Bronchial epithelial cell (primary cell): ENCODE measurements at regions not wholly inside any gene's neighbourhood (a gene's known extent, or its start where the extent isn't known, plus 50 kb on each side); places are given as distances from the start of the nearest gene placed in this dataset.

ENCODE experiments used
- DNase-seq: peaks from one replicate; pipeline ENCODE4 v3.0.0-alpha.2; 2010; ENCODE audit warnings: low read depth
- FAIRE-seq: peaks from 2 replicates; lab custom pipeline; 2011; peaks lifted over from hg19 to GRCh38; lab: Jason Lieb, UNC
- H3K27me3 ChIP-seq: 2 replicates; pipeline ENCODE4 v1.5.1; 2011; ENCODE audit warnings: low read length; ENCODE audit not compliant: control insufficient read depth, insufficient read depth
- H3K36me3 ChIP-seq: 2 replicates; pipeline ENCODE4 v1.5.1; 2011; ENCODE audit warnings: low read length; ENCODE audit not compliant: control insufficient read depth, insufficient read depth
- H3K4me3 ChIP-seq: 2 replicates; pipeline ENCODE4 v1.5.1; 2011; ENCODE audit warnings: mild to moderate bottlenecking, low read depth, low read length, control low read depth
- TF ChIP-seq, protein P1 (sequence below): IDR thresholded peaks from 2 replicates; pipeline ENCODE4 v1.5.1; 2011; ENCODE audit warnings: mild to moderate bottlenecking, moderate library complexity, low read length, control low read depth, inconsistent platforms; ENCODE audit not compliant: insufficient read depth, severe bottlenecking

DNA sequence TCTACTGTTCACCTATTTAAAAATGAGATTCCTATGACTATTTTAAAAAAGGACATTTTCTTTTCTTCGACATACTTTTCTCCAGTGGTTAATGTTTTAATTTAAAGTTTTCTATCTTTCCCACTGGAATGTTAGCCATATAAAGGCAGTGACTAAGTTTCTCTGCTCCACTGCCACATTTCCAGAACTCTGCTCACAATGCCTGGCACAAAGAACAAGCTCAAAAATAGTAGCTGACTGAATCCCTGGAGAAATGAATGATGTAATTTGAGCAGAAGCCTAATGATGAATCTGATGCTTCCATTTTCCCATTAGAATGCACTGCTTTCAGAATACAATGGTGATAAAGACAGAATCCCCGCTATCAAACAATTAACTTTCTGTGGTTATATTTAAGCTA lies 817.8 kb downstream of the MTRR start:
- Histone ChIP-seq H3K4me3 (no peak overlapping the region), H3K27me3 (no peaks in the 10 kb centered on the region), H3K36me3 (no peaks in the 10 kb centered on the region)
- FAIRE-seq: no peak
- TF ChIP-seq, protein P1, sequence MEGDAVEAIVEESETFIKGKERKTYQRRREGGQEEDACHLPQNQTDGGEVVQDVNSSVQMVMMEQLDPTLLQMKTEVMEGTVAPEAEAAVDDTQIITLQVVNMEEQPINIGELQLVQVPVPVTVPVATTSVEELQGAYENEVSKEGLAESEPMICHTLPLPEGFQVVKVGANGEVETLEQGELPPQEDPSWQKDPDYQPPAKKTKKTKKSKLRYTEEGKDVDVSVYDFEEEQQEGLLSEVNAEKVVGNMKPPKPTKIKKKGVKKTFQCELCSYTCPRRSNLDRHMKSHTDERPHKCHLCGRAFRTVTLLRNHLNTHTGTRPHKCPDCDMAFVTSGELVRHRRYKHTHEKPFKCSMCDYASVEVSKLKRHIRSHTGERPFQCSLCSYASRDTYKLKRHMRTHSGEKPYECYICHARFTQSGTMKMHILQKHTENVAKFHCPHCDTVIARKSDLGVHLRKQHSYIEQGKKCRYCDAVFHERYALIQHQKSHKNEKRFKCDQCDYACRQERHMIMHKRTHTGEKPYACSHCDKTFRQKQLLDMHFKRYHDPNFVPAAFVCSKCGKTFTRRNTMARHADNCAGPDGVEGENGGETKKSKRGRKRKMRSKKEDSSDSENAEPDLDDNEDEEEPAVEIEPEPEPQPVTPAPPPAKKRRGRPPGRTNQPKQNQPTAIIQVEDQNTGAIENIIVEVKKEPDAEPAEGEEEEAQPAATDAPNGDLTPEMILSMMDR: no peak
- no peak for DNase-seq

DNA sequence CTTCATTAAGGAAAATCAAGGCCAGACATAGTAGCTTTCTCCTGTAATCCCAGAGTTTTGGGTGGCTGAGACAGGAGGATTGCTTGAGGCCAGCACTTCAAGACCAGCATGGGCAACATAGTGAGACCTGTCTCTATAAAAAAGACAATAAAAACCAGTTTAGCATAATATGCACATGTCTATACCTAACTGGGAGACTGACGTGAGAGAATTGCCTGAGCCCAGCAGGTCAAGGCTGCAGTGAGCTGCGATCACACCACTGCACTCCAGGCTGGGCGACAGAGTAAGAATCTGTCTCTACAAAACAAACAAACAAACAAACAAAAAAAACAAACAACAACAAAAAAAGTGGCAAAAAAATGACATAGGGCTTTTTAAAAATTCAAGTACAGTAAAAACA lies 820.8 kb downstream of the MTRR start:
- Histone ChIP-seq H3K4me3 (no peak overlapping the region), H3K27me3 (no peaks in the 10 kb centered on the region), H3K36me3 (no peaks in the 10 kb centered on the region)
- DNase-seq (no peak), FAIRE-seq (no peak)
- TF ChIP-seq, protein P1: no peak

DNA sequence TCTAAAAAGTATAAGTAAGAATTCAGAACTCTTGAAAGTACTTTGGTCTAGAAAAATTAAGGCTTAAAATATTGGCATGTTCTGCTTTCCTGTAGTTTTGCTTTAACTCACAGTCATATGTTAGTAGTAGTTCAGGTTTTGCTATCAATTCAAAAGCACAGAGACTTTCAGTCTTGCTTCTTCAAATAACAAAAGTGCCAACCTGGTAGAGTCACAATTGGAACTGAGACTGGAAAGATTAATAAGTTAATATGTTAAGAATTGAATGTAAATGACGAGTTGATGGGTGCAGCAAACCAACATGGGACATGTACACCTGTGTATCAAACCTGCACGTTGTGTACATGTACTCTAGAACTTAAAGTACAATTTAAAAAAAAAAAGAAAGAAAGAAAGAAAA lies 822.3 kb downstream of the MTRR start:
- DNase-seq (no peak), FAIRE-seq (no peak)
- TF ChIP-seq, protein P1: no peak
- Histone ChIP-seq H3K36me3 (no peaks in the 10 kb centered on the region), H3K27me3 (no peaks in the 10 kb centered on the region), H3K4me3 (no peak overlapping the region)

DNA sequence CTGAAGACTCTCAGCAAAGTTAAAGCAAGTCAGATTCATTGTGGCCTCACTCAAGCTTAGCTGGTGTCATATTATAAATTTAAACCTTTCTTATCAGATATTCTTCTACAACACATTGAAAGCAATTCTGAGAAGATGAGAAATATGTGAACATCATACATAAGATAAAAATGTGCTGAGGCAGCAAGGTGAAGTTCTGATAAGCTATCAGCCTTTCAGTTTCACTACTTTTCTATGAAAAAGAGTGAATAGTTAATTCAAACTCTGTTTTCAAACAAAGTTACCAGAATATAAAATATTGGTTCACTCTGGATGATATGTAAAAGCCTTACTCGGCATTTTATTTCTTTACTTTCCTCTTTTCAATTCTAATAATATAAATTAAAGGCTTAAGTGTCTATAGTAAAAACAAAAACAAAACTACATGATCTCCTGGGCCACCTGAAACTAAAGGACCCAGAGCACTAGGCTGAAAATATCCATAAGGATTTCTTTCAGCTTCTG lies 824.4 kb downstream of the MTRR start:
- no peak for DNase-seq
- Histone ChIP-seq H3K36me3 (no peaks in the 10 kb centered on the region), H3K27me3 (no peaks in the 10 kb centered on the region), H3K4me3 (no peak overlapping the region)
- TF ChIP-seq, protein P1: no peak
- FAIRE-seq: no peak

DNA sequence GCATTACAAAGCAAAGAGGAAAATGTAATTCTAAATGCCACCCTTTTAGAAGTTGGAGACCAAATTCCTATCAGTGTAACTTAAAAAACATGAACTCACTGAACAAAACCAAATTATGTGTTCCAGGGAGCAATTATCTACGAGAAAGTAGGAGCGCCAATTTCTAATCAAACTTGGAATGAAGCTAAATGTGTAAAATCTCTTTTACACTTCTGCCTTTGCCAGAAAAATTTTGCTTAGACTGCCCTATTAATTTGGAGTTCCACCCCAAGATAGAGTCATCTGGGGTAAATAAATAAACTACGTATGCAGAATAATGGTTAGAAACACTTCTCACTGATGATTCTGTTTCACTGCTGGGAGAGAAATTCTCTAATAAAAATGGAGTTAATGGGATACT lies 825.6 kb downstream of the MTRR start:
- Histone ChIP-seq H3K4me3 (no peak overlapping the region), H3K36me3 (no peaks in the 10 kb centered on the region), H3K27me3 (no peaks in the 10 kb centered on the region)
- TF ChIP-seq, protein P1: no peak
- no peak for FAIRE-seq
- no peak for DNase-seq
